Stimulated activated CD8-positive, alpha-beta memory T cell treated with anti-CD3 and anti-CD28 coated beads, Interleukin-7, amount 100 ng/mL, for 24 hours (primary cell): ENCODE measurements at regions not wholly inside any gene's neighbourhood (a gene's known extent, or its start where the extent isn't known, plus 50 kb on each side); places are given as distances from the start of the nearest gene placed in this dataset.
"Not testable (repeated sequence)": the region's sequence is repeated elsewhere in the genome, so short reads cannot be mapped to it uniquely, and the experiment has no call there.

Experiments used
- DNase-seq: peaks from one replicate; pipeline ENCODE4 v3.0.0-alpha.2; 2020; ENCODE audit warnings: low read depth

DNA sequence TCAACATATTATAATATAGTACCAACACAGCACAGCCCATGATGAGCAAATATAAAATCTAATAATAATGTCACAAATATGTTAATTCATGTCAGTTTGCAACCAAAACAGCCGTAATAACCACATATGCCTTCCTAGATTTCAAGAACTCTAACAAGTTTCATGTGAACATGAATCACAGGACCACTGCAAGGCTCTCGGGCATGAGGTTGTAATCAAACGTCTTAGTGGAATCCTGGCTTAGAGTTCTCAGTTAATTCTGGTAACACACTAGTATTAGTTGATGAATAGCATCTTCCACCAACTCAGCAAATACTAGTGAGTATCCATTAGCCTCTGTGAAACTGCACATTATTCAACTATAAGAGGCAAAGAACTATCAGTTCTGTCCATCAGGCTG lies 379.3 kb upstream of the TENM3 start:
- DNase-seq, result no peak

DNA sequence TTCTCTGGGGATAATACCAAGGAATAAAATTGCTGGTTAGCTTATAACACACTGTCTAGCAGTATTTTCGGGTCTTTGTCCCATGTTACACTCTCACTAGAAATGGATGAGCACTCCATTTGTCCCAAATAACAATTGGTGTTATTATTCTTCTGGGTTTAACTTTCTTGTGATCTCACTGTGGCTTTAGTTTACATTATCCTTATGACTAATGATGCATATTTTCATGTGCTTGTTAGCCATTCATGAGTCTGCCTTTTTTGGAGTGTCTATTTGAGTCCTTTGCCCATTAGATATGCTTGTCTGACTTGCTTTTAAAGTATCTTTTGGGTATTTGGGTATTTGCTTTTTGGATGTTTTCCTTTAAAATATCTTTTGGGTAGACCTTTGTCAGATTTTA lies 372.9 kb upstream of the TENM3 start:
- DNase-seq, result no peak

DNA sequence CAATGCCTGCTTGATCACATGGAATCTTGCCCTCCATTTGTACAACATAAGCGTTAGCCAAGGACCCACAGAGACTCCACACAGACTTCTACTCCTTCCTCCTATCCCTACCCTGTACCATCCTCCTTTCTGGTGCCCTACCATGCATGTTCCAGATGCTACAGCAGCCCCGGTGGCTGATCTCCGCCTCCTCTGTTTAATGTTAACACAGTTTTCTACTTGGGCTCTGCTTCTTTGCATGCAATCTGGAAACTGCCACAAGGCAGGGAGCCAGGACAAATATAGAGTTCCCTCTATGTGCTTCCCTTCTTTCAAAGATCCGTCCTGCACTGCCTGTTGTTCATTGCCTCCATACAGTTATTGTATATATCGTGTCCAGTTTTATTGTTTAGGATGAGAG lies 368.6 kb upstream of the TENM3 start:
- no peak for DNase-seq

DNA sequence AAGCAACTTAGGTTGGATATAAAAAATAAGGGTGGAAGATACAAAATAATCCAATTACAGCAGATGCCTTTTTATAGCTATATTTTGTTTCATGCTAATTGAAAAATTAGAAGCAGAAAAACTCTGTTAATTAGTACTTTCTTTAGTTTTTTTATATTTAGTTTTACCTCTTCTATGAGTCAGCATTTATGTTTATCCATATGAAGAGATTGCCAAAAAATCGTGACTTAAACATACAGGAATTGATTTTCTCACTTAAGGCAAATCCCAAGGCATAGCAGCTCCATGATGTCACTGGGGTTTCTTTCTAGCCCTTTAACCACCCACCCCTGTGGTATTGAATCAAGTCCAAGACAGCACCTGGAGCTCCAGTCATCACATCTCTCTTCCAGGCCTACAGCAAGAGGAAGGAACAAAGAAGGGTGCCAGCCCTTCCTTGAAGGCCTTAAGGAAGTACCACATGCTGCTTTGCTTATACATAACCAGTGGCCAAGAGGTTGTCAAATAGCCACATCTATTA lies 365.8 kb upstream of the TENM3 start:
- DNase-seq, result no peak

DNA sequence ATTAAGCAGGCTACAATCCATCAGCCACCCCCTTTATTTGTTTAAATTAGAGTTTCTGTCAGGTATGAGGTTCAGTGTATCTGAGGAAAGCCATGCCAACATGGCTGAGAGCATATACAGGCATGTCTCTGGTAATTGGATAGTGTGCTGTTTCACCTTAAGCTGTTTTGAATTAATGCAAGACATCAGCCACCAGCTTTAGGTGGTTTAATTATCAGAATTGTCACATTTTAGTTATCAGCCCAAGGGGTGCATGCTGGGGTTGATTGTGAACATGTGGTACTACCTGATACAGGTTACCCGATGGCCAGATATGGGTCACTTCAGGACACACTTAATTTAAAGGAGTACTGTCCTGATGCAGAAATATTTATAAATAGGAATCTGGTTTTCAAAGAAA lies 353.2 kb upstream of the TENM3 start:
- DNase-seq, result no peak

DNA sequence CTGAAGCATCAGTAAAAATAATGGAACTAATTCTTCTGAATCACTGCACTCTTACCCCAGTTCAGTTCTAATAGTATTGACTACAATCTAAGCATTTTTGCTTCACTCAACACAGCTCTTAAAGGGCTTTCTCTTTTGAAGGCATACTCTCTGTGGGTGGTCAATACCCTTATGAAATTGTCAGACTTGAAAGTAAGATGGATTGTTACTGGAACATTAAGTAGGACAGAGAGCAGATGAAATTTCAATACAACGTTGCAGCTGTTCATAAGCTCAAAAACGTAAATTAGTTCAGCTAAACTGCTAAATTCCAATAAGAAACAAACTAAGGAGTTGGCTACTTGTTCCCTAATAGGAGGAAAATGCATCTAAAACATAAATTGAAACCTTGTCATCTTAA lies 352.3 kb upstream of the TENM3 start:
- DNase-seq, result no peak

DNA sequence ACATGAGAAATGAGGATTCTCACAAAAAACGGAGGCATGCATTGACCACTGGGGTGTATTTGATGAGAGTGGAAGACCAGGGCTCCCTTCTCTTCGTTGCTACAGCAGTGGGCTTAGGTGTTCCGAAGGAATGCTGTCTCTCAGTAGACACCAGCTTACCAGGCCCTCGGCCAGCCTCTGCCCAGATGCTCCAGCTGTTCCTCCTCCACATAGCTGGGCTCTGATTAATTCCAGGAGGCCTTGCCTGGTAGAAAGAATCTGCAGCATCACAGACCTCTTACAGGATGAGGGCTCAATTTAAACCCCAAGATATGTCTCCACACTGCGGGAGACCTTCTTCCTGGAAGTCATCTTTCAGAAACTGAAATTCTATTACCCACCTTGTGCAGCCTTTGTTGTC lies 346.6 kb upstream of the TENM3 start:
- no peak for DNase-seq

DNA sequence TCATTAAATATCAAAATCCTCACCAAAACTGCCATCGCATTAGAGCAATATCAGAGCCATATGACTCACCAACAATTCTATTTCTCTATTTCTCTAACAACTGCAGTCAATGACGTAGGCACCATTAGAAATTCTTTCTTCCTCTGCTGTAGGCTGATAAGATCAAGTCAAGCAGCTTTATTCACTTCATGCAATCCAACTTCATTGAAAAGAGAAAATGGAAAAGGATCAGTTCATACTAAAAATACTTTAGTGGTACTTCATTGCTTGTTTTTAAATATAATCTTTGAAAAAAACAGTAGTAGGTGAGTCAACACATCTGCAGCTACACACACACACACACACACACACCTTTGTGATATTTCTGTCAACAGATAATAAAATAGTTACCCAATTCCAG lies 345.3 kb upstream of the TENM3 start:
- no peak for DNase-seq

DNA sequence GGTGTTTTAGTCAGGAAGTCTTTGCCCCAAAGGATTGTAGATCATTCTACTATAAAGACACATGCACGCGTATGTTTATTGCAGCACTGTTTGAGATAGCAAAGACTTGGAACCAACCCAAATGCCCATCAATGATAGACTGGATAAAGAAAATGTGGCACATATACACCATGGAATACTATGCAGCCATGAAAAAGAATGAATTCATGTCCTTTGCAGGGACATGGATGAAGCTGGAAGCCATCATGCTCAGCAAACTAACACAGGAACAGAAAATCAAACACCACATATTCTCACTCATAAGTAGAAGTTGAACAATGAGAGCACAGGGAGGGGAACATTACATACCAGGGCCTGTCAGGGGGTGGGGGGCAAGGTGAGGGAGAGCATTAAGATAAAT lies 340.8 kb upstream of the TENM3 start:
- not testable (repeated sequence) for DNase-seq

DNA sequence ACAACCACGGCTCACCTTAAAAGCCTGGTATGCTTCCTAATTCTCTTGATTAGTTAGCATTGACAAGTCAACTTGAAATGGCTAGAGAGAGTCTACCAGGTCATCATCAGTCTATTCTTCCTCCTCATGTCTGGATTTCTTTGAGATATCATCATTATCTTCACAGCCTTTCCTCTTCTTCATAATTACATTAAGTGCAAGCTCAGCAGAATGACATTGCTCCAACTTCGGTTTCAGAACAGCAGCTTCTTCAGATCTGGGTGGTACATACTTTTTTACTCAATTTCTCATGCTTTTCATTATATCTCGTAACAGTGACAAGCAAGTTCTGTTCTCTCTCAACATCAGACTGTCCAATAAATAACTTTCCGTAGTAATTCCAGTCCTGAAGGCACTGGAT lies 337.5 kb upstream of the TENM3 start:
- no peak for DNase-seq

DNA sequence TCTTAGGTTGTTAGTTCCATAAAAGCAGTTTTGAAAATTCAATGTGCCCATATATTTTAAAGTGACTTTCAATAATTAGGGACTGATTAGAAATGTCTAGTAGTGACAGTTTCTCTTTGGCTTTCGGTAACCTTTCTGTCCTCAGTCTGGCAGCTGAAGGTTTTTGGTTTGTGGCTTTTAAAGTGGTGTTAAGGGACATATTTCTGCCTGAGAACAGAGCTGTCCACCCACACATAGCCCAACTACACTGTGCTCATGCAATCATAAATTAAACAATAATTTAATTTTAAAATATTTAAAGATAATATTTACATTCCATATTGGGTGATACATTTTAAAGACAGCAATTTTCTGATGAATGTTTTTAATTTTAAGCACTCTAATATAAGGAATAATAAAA lies 335.0 kb upstream of the TENM3 start:
- DNase-seq, result no peak

DNA sequence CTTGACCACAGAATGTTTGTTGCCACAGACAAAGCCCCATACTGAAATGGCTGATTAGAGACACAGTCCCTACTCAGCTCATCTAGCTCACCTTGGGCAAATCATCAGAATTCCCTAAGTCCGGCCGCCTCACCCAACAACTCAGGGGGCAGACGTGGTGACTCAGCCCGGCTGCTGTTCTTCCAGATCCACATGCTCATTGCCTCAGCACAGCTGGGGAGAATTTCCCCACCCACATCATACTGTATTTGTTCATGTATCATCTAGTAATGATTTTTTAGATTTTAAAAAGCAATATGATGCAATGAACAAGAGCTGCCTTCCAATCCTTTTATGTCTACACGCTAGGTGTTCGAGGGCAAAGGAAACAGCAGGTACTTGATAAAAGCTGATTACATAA lies 333.8 kb upstream of the TENM3 start:
- DNase-seq, result no peak

DNA sequence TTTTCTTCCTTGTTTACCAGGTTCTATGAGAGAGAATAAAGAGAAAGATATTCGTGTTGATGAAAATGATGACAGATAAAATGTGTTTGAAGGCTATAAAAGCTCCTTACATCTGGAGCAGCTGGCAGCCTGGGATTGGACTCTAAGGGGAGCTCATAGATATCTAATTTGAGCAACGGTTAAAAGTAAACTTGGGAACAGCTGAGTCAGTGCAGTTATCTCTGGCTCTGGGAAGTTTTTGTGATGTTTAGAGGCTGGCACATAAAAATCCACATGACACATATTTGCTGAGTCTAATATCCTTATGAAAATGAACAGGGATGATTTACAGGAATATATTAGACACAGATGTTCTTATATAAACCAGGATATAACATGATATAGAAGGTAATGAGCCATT lies 331.8 kb upstream of the TENM3 start:
- DNase-seq, result no peak

DNA sequence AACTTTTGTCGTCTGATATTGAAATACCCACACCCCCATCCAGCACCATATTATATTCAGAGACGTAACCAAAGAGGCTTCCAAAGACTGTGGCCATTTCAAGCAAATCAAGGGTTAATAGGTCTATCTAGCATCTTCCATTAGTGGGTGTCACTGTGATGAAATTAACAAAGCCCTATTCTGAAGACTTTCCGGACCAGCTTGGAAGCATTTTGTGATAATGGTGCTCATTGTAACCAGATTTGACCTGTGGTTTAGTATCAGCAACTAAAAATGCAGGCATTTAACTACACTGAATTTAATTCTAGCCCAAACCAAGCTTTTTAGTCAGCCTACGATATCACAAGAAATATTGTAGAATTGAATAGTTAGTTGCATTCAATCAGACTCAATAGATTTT lies 309.7 kb upstream of the TENM3 start:
- no peak for DNase-seq

DNA sequence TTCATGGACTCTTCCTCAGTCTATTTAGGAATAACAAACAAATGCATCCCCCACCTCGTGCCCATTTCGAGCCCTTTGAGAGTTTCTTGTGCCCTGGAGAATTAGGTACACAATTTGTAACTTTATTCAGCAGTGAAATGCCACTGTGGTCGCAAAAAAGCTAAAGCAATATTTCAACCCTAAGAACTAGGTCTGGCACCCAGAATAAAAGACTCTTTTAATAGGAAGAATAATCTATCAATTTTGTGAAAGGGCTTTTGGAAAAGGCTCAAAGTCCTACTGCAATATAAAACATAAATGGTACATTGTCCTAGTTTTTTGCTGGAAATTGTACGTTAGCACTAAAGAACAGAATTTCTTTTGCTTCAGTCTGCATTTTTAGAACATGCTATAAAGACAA lies 304.6 kb upstream of the TENM3 start:
- DNase-seq, result no peak

DNA sequence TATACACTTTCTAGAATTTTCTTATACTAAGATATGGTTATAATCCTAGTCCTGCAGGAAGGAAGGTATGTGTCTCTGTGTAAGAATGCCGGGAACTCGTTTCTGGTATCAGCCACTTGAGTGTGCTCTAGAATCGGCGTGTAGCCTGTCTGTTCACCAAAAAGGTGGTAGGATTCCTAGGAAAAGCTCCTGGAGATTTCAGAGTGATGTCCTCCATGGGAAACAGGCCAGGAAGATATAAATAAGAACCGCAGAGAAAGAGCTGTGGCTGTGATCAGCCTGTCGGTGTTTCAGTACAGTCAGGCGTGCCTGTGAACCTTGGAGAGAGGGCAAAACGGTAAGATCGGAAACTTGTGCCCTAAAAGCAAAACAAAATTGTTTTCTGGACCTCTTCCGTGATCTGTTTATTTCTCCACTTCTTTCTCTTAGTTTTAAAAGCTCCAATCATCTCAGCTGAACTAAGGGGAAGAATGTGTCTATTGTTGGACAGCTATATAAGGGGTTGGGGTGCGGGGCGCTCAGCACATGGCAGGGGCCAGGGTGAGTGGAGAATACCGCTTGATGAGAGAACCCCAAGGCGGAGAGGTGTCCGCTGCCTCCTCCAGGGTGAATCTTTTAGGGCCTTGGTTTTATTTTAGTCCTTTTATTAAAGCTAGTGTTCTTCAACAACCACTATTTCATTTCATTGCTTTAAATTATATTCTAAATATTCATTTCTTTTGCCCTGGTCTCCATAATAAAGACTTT lies 303.8 kb upstream of the TENM3 start:
- DNase-seq, result no peak

DNA sequence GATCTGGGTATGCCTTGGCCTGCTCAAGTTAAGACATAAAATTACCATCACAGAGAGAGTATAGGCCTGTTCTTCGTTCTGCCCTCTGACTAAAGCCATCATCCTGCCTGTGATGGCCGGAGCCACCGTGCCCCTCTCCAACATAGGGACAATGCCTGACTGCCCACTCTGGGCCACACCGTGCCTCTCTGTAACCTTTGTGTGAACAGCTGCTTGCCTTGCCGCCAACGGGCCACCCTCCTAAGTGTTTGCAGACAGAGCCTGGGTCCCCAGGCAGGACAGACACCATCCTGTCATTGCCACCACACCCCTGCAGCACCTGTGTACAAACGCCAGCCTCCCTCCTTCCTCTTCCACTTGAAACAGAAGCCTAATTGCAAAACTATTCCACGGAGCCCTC lies 298.7 kb upstream of the TENM3 start:
- DNase-seq, result no peak

DNA sequence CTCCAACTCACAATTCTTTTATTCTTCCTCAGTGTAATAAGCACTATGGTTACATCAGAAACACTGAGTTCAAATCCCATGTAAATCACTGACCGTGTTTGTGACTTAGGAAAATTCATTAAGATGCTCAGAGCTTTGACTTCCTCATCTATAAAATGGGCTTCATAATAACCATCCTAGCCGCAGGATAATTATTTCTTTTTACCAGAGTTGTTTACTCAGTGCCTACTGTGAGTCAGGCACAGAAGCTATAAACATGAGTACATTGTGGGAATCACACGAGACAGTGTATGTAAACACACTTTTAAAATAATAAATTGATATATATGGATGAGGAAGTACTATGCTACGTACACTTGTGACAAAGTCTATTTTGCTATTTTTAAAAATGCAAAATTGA lies 296.3 kb upstream of the TENM3 start:
- DNase-seq, result no peak

DNA sequence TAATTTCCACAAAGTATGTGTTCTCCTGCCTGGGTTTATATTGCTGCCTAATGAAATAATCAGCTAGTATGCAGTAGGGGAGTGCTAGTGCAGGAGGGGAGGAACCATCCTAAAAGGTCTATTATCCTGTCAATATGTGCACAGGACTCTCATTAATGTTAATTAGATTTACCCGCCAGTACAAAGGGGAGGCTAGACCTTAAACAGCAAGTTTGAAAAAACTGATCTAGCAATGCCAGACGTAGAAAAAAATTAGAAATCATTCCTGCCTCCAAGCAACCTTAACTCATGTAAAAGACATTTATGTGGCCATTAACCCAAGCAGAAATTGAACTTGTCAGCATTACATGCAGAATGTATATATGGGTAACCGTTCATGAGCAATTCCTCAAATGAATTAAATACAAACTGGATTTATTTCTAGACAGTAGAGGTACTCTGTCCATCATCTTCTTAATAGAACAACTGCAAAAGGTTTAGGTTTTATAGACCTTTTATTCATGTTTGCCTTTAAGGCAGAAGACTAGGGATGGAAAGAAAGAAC lies 294.3 kb upstream of the TENM3 start:
- no peak for DNase-seq

DNA sequence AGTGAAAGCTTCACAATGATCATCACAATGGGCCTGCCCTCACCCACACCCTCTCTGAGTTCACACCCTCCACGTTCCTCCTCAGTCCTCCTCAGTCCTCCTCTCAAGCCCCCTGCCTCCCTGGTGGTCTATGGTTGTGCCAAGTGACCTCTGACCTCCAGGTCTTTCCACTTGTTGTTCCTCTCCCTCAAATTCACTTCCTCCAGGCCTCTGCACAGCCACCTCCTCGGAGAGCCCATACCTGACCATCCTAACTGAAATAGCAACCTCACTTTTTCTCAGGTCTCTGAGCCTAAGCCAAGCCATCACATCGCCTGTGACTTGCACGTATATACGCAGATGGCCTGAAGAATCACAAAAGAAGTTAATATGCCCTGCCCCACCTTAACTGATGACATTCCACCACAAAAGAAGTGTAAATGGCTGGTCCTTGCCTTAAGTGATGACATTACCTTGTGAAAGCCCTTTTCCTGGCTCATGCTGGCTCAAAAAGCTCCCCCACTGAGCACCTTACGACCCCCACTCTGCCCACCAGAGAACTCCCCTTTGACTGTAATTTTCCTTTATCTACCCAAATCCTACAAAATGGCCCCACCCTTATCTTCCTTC lies 293.4 kb upstream of the TENM3 start:
- DNase-seq, result no peak

DNA sequence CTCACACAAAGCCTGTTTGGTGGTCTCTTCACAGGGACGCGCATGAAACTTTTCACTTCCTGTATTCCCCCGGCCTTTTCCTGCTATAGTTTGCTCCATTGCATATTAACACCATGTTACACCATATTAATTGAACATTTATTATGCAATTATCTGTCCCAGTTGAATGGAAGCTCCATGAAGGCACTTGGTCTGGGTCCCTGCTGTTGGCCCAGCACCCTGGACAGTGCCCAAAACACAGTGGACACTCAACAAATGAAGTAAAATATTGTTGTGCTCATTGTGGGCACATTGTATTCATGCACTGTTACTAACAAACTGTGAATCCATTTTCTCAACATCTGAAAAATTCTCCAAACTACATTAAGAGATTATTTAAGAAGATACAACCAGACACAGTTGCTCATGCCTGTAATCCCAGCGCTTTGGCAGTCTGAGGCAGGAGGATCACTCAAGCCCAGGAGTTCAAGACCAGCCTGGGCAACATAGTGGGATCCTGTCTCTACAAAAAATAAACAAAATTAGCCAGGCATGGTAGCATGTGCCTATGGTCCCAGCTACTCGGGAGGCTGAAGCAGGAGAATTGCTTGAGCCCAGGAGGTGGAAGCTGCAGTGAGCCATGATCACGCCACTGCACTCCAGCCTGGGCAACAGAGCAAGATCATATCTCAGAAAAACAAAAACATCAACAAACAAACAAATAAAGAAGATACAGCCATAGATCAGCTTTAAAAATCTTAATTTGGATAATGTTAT lies 292.7 kb upstream of the TENM3 start:
- no peak for DNase-seq

DNA sequence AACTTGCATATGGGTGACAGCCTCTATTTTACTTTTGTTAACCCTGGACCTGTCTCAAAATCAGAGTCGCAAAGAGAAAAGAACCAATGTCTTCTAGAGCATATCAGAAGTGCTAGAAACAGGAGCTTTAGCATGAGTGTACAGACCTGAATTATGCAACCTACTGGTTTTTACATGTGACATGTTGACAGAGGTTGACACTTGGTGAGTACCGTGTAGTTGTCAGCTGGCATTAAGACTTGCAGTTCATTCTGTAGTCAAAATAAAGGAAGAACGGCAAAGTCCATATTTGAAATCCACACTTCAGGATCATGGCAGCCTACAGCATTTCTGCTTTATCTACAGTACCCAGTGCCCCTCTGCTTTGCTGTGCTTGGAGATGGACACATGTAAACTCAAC lies 291.9 kb upstream of the TENM3 start:
- no peak for DNase-seq

DNA sequence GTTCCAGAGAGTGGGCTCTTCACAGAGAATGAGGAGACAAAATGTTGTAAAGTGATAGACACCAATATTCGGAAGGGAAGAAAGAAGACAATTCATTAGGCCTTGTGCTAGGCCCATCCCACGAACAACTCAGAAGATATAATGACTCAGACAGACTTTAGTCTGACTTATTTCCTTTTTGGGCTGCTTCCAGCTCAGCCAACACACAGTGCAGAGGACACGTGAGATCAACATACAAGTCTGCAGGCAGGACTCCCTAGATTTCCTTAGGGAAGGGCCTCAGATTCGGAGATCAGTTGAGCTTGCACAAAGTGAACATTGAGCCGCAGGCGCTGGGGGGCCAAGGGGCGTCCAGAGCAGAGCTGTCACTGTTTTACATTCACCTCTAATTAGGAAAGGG lies 290.7 kb upstream of the TENM3 start:
- no peak for DNase-seq
